ENCODE measurements at regions not wholly inside any gene's neighbourhood (a gene's known extent, or its start where the extent isn't known, plus 50 kb on each side); places are given as distances from the start of the nearest gene placed in this dataset.

GRCh38 chr13:29924482-29925350, 74.3 kb upstream of the UBL3 start:
- no peak for DNase-seq

GRCh38 chr13:29923554-29924481, 73.4 kb upstream of the UBL3 start:
- Histone ChIP-seq H3K4me3 (no peak overlapping the region), H3K27me3 (no peaks in the 10 kb centered on the region), H3K9me3 (no peaks in the 10 kb centered on the region), H3K4me1 (peaks cover 0 to 6% of the 10 kb centered on the region in 2 donors), H3K27ac (peak overlapping the region; percentile 88 to 89), H3K36me3 (no peaks in the 10 kb centered on the region)
- intact Hi-C loops (cut with DNase I; ENCODE audit: low total_unique reads), result no loop called here
- peak; percentile 82 to 89 for DNase-seq
- TF ChIP-seq CTCF (IDR thresholded peaks at IDR 0.05), result peak; percentile 62 to 75 (median 66)
- peak in 1 of 2 donors; percentile 16 for TF ChIP-seq POLR2A (IDR thresholded peaks at IDR 0.05)

More at GRCh38 chr13:29924482-29925350, 74.3 kb upstream of the UBL3 start:
- Histone ChIP-seq H3K4me3 (no peak overlapping the region), H3K27ac (peak overlapping the region; percentile 88 to 89), H3K27me3 (no peaks in the 10 kb centered on the region), H3K4me1 (peaks cover 0 to 6% of the 10 kb centered on the region in 2 donors), H3K36me3 (no peaks in the 10 kb centered on the region), H3K9me3 (no peaks in the 10 kb centered on the region)
- no peak for TF ChIP-seq CTCF (IDR thresholded peaks at IDR 0.05)
- TF ChIP-seq POLR2A (IDR thresholded peaks at IDR 0.05), result no peak
- intact Hi-C loops (cut with DNase I; ENCODE audit: low total_unique reads), result no loop called here

- Histone ChIP-seq H3K27me3 (no peaks in the 10 kb centered on the region), H3K9me3 (no peaks in the 10 kb centered on the region), H3K4me3 (no peak overlapping the region), H3K36me3 (no peaks in the 10 kb centered on the region), H3K4me1 (peaks cover 0 to 6% of the 10 kb centered on the region in 2 donors), H3K27ac (peak overlapping the region; percentile 88 to 89)
- TF ChIP-seq CTCF (IDR thresholded peaks at IDR 0.05) (no peak), POLR2A (IDR thresholded peaks at IDR 0.05) (no peak)
- intact Hi-C loops (cut with DNase I; ENCODE audit: low total_unique reads), result no loop called here
- DNase-seq, result no peak
Measured at GRCh38 chr13:29922896-29923295, 72.5 kb upstream of the UBL3 start.

DNA sequence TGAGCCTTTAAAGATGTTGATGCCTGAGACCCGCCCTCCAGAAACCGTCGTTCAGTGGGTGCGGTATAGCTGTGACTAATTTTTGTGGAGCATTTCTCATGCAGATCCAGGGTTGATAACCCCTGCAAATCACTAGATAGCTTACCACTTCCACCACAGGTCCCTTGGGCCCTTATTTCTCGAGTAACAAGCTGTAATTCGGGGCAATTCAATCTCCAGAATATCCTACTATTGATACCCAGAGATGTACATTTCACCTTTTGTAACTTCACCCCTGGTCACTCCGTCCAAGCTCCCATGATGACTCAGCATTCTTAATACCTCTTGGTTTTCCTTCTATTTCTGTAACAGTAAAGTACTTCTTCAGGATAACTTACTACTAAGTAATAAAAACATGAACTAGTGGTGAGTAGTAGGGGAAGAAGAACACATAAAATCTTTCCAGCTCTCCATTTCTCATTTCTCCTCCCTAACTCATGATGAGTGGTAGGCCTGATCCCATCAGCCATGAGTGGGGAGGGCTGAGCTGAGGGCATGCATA, 71.9 kb upstream of the UBL3 start:
- H3K36me3 ChIP-seq, result no peaks in the 10 kb centered on the region
- H3K27ac ChIP-seq, result peak overlapping the region; percentile 88 to 89
- DNase-seq, result no peak
- intact Hi-C loops (cut with DNase I; ENCODE audit: low total_unique reads), result no loop called here
- no peak overlapping the region for H3K4me3 ChIP-seq
- H3K4me1 ChIP-seq, result peaks cover 0 to 6% of the 10 kb centered on the region in 2 donors
- H3K27me3 ChIP-seq, result no peaks in the 10 kb centered on the region
- H3K9me3 ChIP-seq, result no peaks in the 10 kb centered on the region
- TF ChIP-seq POLR2A (IDR thresholded peaks at IDR 0.05) (no peak), CTCF (IDR thresholded peaks at IDR 0.05) (no peak)

All from uterus (tissue), 3 donors.